ENCODE measurements at regions not wholly inside any gene's neighbourhood (a gene's known extent, or its start where the extent isn't known, plus 50 kb on each side); places are given as distances from the start of the nearest gene placed in this dataset.
"Not testable (repeated sequence)": the region's sequence is repeated elsewhere in the genome, so short reads cannot be mapped to it uniquely, and the experiment has no call there.

- H3K27me3 ChIP-seq (ENCODE audit: control insufficient read depth in 1 of 2, insufficient read depth in 2 of 2, low read length in 2 of 2); H3K9ac ChIP-seq (ENCODE audit: low read depth in 1 of 2, low read length in 2 of 2); H3K27ac ChIP-seq (ENCODE audit: low read depth, low read length); H3K4me1 ChIP-seq (ENCODE audit: control insufficient read depth in 1 of 2, insufficient read depth in 2 of 2, low read length in 2 of 2); H3K4me3 ChIP-seq (ENCODE audit: low read depth in 1 of 2, low read length in 2 of 2); H3K9me3 ChIP-seq (ENCODE audit: control insufficient read depth in 1 of 2, low read length in 2 of 2); H3K36me3 ChIP-seq (ENCODE audit: control insufficient read depth in 1 of 2, insufficient read depth in 2 of 2, low read length in 2 of 2): not testable (repeated sequence)
Measured at GRCh38 chr7:63555226-63555994, 443.2 kb upstream of the ZNF722 start.

GRCh38 chr7:63556223-63556622 lies 442.4 kb upstream of the ZNF722 start:
- H3K4me1 ChIP-seq (ENCODE audit: control insufficient read depth in 1 of 2, insufficient read depth in 2 of 2, low read length in 2 of 2); H3K36me3 ChIP-seq (ENCODE audit: control insufficient read depth in 1 of 2, insufficient read depth in 2 of 2, low read length in 2 of 2); H3K27ac ChIP-seq (ENCODE audit: low read depth, low read length); H3K9me3 ChIP-seq (ENCODE audit: control insufficient read depth in 1 of 2, low read length in 2 of 2); H3K4me3 ChIP-seq (ENCODE audit: low read depth in 1 of 2, low read length in 2 of 2); H3K27me3 ChIP-seq (ENCODE audit: control insufficient read depth in 1 of 2, insufficient read depth in 2 of 2, low read length in 2 of 2); H3K9ac ChIP-seq (ENCODE audit: low read depth in 1 of 2, low read length in 2 of 2): not testable (repeated sequence)

GRCh38 chr7:63559016-63559415 lies 439.6 kb upstream of the ZNF722 start:
- not testable (repeated sequence) for H3K4me3 ChIP-seq (ENCODE audit: low read depth in 1 of 2, low read length in 2 of 2); H3K27me3 ChIP-seq (ENCODE audit: control insufficient read depth in 1 of 2, insufficient read depth in 2 of 2, low read length in 2 of 2); H3K36me3 ChIP-seq (ENCODE audit: control insufficient read depth in 1 of 2, insufficient read depth in 2 of 2, low read length in 2 of 2); H3K27ac ChIP-seq (ENCODE audit: low read depth, low read length); H3K9ac ChIP-seq (ENCODE audit: low read depth in 1 of 2, low read length in 2 of 2); H3K4me1 ChIP-seq (ENCODE audit: control insufficient read depth in 1 of 2, insufficient read depth in 2 of 2, low read length in 2 of 2); H3K9me3 ChIP-seq (ENCODE audit: control insufficient read depth in 1 of 2, low read length in 2 of 2)

GRCh38 chr7:63559826-63560465 lies 438.7 kb upstream of the ZNF722 start:
- not testable (repeated sequence) for H3K27ac ChIP-seq (ENCODE audit: low read depth, low read length); H3K4me3 ChIP-seq (ENCODE audit: low read depth in 1 of 2, low read length in 2 of 2); H3K27me3 ChIP-seq (ENCODE audit: control insufficient read depth in 1 of 2, insufficient read depth in 2 of 2, low read length in 2 of 2); H3K9me3 ChIP-seq (ENCODE audit: control insufficient read depth in 1 of 2, low read length in 2 of 2); H3K4me1 ChIP-seq (ENCODE audit: control insufficient read depth in 1 of 2, insufficient read depth in 2 of 2, low read length in 2 of 2); H3K9ac ChIP-seq (ENCODE audit: low read depth in 1 of 2, low read length in 2 of 2); H3K36me3 ChIP-seq (ENCODE audit: control insufficient read depth in 1 of 2, insufficient read depth in 2 of 2, low read length in 2 of 2)

- H3K4me3 ChIP-seq (ENCODE audit: low read depth in 1 of 2, low read length in 2 of 2); H3K36me3 ChIP-seq (ENCODE audit: control insufficient read depth in 1 of 2, insufficient read depth in 2 of 2, low read length in 2 of 2); H3K27ac ChIP-seq (ENCODE audit: low read depth, low read length); H3K9me3 ChIP-seq (ENCODE audit: control insufficient read depth in 1 of 2, low read length in 2 of 2); H3K27me3 ChIP-seq (ENCODE audit: control insufficient read depth in 1 of 2, insufficient read depth in 2 of 2, low read length in 2 of 2); H3K9ac ChIP-seq (ENCODE audit: low read depth in 1 of 2, low read length in 2 of 2); H3K4me1 ChIP-seq (ENCODE audit: control insufficient read depth in 1 of 2, insufficient read depth in 2 of 2, low read length in 2 of 2): not testable (repeated sequence)
Measured at GRCh38 chr7:63561911-63562310, 436.7 kb upstream of the ZNF722 start.

GRCh38 chr7:63562364-63563060 lies 436.1 kb upstream of the ZNF722 start:
- H3K4me3 ChIP-seq (ENCODE audit: low read depth in 1 of 2, low read length in 2 of 2); H3K36me3 ChIP-seq (ENCODE audit: control insufficient read depth in 1 of 2, insufficient read depth in 2 of 2, low read length in 2 of 2); H3K9me3 ChIP-seq (ENCODE audit: control insufficient read depth in 1 of 2, low read length in 2 of 2); H3K27me3 ChIP-seq (ENCODE audit: control insufficient read depth in 1 of 2, insufficient read depth in 2 of 2, low read length in 2 of 2); H3K27ac ChIP-seq (ENCODE audit: low read depth, low read length); H3K4me1 ChIP-seq (ENCODE audit: control insufficient read depth in 1 of 2, insufficient read depth in 2 of 2, low read length in 2 of 2); H3K9ac ChIP-seq (ENCODE audit: low read depth in 1 of 2, low read length in 2 of 2): not testable (repeated sequence)

GRCh38 chr7:63563151-63563940 lies 435.3 kb upstream of the ZNF722 start:
- not testable (repeated sequence) for H3K27ac ChIP-seq (ENCODE audit: low read depth, low read length); H3K9me3 ChIP-seq (ENCODE audit: control insufficient read depth in 1 of 2, low read length in 2 of 2); H3K4me1 ChIP-seq (ENCODE audit: control insufficient read depth in 1 of 2, insufficient read depth in 2 of 2, low read length in 2 of 2); H3K36me3 ChIP-seq (ENCODE audit: control insufficient read depth in 1 of 2, insufficient read depth in 2 of 2, low read length in 2 of 2); H3K9ac ChIP-seq (ENCODE audit: low read depth in 1 of 2, low read length in 2 of 2); H3K4me3 ChIP-seq (ENCODE audit: low read depth in 1 of 2, low read length in 2 of 2); H3K27me3 ChIP-seq (ENCODE audit: control insufficient read depth in 1 of 2, insufficient read depth in 2 of 2, low read length in 2 of 2)

- H3K4me1 ChIP-seq (ENCODE audit: control insufficient read depth in 1 of 2, insufficient read depth in 2 of 2, low read length in 2 of 2); H3K9ac ChIP-seq (ENCODE audit: low read depth in 1 of 2, low read length in 2 of 2); H3K27ac ChIP-seq (ENCODE audit: low read depth, low read length); H3K36me3 ChIP-seq (ENCODE audit: control insufficient read depth in 1 of 2, insufficient read depth in 2 of 2, low read length in 2 of 2); H3K4me3 ChIP-seq (ENCODE audit: low read depth in 1 of 2, low read length in 2 of 2); H3K9me3 ChIP-seq (ENCODE audit: control insufficient read depth in 1 of 2, low read length in 2 of 2); H3K27me3 ChIP-seq (ENCODE audit: control insufficient read depth in 1 of 2, insufficient read depth in 2 of 2, low read length in 2 of 2): not testable (repeated sequence)
Measured at GRCh38 chr7:63564882-63565281, 433.8 kb upstream of the ZNF722 start.

- not testable (repeated sequence) for H3K4me1 ChIP-seq (ENCODE audit: control insufficient read depth in 1 of 2, insufficient read depth in 2 of 2, low read length in 2 of 2); H3K27me3 ChIP-seq (ENCODE audit: control insufficient read depth in 1 of 2, insufficient read depth in 2 of 2, low read length in 2 of 2); H3K9ac ChIP-seq (ENCODE audit: low read depth in 1 of 2, low read length in 2 of 2); H3K27ac ChIP-seq (ENCODE audit: low read depth, low read length); H3K36me3 ChIP-seq (ENCODE audit: control insufficient read depth in 1 of 2, insufficient read depth in 2 of 2, low read length in 2 of 2); H3K4me3 ChIP-seq (ENCODE audit: low read depth in 1 of 2, low read length in 2 of 2)
- peaks cover 5 to 14% of the 10 kb centered on the region in 2 donors for H3K9me3 ChIP-seq (ENCODE audit: control insufficient read depth in 1 of 2, low read length in 2 of 2)
Measured at GRCh38 chr7:63566886-63567285, 431.8 kb upstream of the ZNF722 start.

- H3K4me1 ChIP-seq (ENCODE audit: control insufficient read depth in 1 of 2, insufficient read depth in 2 of 2, low read length in 2 of 2); H3K36me3 ChIP-seq (ENCODE audit: control insufficient read depth in 1 of 2, insufficient read depth in 2 of 2, low read length in 2 of 2); H3K4me3 ChIP-seq (ENCODE audit: low read depth in 1 of 2, low read length in 2 of 2); H3K9ac ChIP-seq (ENCODE audit: low read depth in 1 of 2, low read length in 2 of 2); H3K27ac ChIP-seq (ENCODE audit: low read depth, low read length); H3K27me3 ChIP-seq (ENCODE audit: control insufficient read depth in 1 of 2, insufficient read depth in 2 of 2, low read length in 2 of 2): not testable (repeated sequence)
- H3K9me3 ChIP-seq (ENCODE audit: control insufficient read depth in 1 of 2, low read length in 2 of 2), result peaks cover 5 to 14% of the 10 kb centered on the region in 2 donors
Measured at GRCh38 chr7:63567636-63568035, 431.0 kb upstream of the ZNF722 start.
